ENCODE measurements at regions not wholly inside any gene's neighbourhood (a gene's known extent, or its start where the extent isn't known, plus 50 kb on each side); places are given as distances from the start of the nearest gene placed in this dataset.

DNA sequence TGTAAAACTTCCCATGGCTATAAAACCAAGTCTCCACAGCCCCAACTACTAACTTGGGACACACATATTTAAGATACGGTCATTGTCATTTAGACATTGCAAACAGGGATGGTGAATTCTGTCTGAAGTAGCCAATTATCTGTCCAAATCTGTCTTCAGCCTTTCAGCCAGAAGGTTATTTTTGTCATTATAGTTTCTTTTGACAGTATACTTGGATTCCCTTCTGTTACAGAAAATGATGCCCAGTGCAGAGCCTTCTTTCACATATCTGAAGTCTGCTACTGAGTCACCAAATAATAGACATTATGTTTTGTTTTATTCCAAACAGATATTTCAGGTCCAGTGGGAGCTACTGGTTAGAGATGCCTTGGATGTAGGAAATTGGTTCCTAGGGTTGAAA lies 452.4 kb upstream of the HTR2A start:
- TF ChIP-seq, protein P1, sequence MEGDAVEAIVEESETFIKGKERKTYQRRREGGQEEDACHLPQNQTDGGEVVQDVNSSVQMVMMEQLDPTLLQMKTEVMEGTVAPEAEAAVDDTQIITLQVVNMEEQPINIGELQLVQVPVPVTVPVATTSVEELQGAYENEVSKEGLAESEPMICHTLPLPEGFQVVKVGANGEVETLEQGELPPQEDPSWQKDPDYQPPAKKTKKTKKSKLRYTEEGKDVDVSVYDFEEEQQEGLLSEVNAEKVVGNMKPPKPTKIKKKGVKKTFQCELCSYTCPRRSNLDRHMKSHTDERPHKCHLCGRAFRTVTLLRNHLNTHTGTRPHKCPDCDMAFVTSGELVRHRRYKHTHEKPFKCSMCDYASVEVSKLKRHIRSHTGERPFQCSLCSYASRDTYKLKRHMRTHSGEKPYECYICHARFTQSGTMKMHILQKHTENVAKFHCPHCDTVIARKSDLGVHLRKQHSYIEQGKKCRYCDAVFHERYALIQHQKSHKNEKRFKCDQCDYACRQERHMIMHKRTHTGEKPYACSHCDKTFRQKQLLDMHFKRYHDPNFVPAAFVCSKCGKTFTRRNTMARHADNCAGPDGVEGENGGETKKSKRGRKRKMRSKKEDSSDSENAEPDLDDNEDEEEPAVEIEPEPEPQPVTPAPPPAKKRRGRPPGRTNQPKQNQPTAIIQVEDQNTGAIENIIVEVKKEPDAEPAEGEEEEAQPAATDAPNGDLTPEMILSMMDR (tag by site-specific recombination; IDR thresholded peaks at IDR 0.05): no peak
- TF ChIP-seq ZNF274 (IDR thresholded peaks at IDR 0.05; ENCODE audit: low read length) (no peak), ZNF274 (tag by site-specific recombination; IDR thresholded peaks at IDR 0.05; ENCODE audit: borderline replicate concordance) (no peak), ZNF26 (tag by site-specific recombination; IDR thresholded peaks at IDR 0.05) (no peak), ZNF138 (tag by site-specific recombination; IDR thresholded peaks at IDR 0.05; ENCODE audit: borderline replicate concordance) (no peak), ZNF146 (tag by site-specific recombination; IDR thresholded peaks at IDR 0.05) (no peak), ELK4 (IDR thresholded peaks at IDR 0.05; ENCODE audit: borderline replicate concordance, low read depth, low read length) (no peak), RBAK (tag by site-specific recombination; IDR thresholded peaks at IDR 0.05) (no peak), SALL2 (tag by site-specific recombination; IDR thresholded peaks at IDR 0.05; ENCODE audit: borderline replicate concordance) (no peak), ZNF366 (tag by site-specific recombination; conservative IDR thresholded peaks at IDR 0.05) (no peak)
- TF ChIP-seq, protein P2, sequence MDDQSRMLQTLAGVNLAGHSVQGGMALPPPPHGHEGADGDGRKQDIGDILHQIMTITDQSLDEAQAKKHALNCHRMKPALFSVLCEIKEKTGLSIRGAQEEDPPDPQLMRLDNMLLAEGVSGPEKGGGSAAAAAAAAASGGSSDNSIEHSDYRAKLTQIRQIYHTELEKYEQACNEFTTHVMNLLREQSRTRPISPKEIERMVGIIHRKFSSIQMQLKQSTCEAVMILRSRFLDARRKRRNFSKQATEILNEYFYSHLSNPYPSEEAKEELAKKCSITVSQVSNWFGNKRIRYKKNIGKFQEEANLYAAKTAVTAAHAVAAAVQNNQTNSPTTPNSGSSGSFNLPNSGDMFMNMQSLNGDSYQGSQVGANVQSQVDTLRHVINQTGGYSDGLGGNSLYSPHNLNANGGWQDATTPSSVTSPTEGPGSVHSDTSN (CRISPR knock-in tag; IDR thresholded peaks at IDR 0.05): no peak
- TF ChIP-seq, protein P3, sequence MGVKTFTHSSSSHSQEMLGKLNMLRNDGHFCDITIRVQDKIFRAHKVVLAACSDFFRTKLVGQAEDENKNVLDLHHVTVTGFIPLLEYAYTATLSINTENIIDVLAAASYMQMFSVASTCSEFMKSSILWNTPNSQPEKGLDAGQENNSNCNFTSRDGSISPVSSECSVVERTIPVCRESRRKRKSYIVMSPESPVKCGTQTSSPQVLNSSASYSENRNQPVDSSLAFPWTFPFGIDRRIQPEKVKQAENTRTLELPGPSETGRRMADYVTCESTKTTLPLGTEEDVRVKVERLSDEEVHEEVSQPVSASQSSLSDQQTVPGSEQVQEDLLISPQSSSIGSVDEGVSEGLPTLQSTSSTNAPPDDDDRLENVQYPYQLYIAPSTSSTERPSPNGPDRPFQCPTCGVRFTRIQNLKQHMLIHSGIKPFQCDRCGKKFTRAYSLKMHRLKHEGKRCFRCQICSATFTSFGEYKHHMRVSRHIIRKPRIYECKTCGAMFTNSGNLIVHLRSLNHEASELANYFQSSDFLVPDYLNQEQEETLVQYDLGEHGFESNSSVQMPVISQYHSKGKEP (tag by site-specific recombination; IDR thresholded peaks at IDR 0.05): no peak
